ENCODE measurements at regions not wholly inside any gene's neighbourhood (a gene's known extent, or its start where the extent isn't known, plus 50 kb on each side); places are given as distances from the start of the nearest gene placed in this dataset.

- TF ChIP-seq, protein P1, sequence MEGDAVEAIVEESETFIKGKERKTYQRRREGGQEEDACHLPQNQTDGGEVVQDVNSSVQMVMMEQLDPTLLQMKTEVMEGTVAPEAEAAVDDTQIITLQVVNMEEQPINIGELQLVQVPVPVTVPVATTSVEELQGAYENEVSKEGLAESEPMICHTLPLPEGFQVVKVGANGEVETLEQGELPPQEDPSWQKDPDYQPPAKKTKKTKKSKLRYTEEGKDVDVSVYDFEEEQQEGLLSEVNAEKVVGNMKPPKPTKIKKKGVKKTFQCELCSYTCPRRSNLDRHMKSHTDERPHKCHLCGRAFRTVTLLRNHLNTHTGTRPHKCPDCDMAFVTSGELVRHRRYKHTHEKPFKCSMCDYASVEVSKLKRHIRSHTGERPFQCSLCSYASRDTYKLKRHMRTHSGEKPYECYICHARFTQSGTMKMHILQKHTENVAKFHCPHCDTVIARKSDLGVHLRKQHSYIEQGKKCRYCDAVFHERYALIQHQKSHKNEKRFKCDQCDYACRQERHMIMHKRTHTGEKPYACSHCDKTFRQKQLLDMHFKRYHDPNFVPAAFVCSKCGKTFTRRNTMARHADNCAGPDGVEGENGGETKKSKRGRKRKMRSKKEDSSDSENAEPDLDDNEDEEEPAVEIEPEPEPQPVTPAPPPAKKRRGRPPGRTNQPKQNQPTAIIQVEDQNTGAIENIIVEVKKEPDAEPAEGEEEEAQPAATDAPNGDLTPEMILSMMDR (IDR thresholded peaks at IDR 0.05; ENCODE audit: extremely low read depth, missing control alignments) = no peak
- no peak for DNase-seq (ENCODE audit: low spot score)
Measured at GRCh38 chr7:116083796-116084195, 53.2 kb upstream of the TFEC start.

DNA sequence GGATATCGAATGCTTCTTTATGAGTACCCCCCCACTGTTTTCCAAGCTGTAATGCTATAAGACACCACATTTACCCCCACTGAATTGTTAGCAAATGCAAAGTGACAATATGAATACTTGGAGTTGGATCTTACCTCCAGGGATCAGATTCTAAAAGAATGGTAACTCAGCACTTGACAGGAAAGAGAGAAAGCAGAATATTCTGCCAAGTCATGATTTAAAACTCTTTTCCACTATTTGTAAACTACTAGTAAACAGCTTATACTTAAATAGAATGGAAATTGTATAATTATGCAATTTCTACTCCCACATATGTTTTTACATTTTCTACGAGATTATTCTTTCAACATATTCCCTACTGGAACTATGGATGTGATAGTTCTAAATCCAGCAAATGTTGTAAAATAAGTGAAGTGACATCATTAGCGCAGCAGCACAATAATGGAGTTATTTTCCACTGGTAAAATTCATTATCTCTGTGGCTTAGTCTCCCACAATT is 56.0 kb upstream of the TFEC start:
- TF ChIP-seq, protein P1 (IDR thresholded peaks at IDR 0.05; ENCODE audit: extremely low read depth, missing control alignments) = no peak
- DNase-seq (ENCODE audit: low spot score) = no peak

DNA sequence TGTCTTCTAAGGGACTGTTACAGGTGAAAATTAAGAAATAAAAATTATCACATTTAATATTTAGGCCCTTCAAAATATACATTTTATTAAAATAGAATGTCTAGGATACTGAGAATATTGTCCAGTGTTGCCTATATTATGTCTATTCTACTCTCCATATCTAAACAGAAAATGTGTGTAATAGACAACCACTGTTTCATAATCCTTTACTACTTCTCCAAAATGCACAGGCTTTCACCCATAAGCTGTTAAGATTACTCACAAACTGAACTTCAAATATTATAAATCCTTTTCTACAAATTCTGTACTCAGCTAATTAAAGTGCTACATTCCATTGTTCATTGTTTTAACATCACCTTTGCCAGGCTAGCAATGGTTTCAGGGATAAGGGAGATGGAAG is 56.7 kb upstream of the TFEC start:
- DNase-seq (ENCODE audit: low spot score) = no peak

DNA sequence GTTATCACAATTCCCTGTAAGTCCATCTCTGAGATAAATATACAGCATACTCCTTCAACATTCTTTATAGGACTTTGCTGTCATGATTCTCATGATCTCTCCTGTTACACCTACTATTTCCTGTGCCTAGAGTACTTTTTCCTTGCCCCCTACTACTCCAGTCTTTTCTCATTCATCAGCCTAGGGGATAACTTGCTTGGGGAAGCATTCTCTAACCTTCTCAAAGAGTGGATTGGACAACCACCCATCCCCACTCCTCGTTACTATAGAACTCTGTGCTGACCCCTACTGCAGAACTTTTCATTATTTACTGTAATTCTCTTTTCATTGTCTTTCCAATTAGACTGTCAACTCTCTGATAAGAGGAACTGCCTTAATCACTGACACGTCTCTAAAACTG is 57.4 kb upstream of the TFEC start:
- DNase-seq (ENCODE audit: low spot score) = no peak

More for the DNA sequence above, 56.7 kb upstream of the TFEC start:
- TF ChIP-seq, protein P1 (IDR thresholded peaks at IDR 0.05; ENCODE audit: extremely low read depth, missing control alignments) = no peak

GRCh38 chr7:116089293-116089692 is 58.7 kb upstream of the TFEC start:
- DNase-seq (ENCODE audit: low spot score) = no peak

More for the DNA sequence above, 57.4 kb upstream of the TFEC start:
- TF ChIP-seq, protein P1 (IDR thresholded peaks at IDR 0.05; ENCODE audit: extremely low read depth, missing control alignments) = no peak

DNA sequence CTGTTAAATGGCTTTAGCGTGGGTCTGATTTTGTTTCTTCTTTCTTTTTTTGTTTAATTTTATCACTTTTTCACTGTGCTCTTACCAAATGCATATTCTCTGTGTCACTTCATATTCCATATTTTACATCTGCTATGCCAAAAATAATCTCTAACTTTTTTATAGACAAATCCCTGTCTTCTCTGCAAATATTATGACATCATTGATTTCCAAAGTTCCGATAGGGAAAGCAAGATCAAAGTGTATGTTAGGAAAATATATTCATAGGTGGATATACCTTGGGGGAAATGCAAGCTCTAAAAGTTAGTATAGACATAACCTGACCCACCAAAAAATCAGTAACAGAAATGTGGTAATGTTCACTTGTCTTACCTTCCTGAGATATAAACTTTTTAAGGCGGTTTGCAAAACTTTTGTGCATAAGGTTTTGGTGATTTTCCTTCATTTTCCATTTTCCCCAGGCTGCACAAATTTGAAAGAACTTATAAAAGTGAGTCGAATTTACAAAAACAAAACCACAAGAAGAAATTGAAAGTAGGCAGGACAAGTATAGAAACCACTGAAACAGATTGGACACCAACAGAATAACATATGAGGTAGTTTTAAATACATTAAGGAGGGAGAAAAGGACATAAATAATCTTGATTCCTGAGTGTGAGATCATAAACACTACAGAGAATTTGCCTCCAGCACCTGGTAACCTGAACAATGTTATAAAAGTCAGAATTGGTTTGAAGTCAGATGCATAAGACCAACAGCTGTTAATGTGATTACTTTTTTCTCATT is 63.1 kb upstream of the TFEC start:
- DNase-seq (ENCODE audit: low spot score) = no peak
- TF ChIP-seq, protein P1 (IDR thresholded peaks at IDR 0.05; ENCODE audit: extremely low read depth, missing control alignments) = no peak

More at GRCh38 chr7:116089293-116089692, 58.7 kb upstream of the TFEC start:
- TF ChIP-seq, protein P1 (IDR thresholded peaks at IDR 0.05; ENCODE audit: extremely low read depth, missing control alignments) = no peak

DNA sequence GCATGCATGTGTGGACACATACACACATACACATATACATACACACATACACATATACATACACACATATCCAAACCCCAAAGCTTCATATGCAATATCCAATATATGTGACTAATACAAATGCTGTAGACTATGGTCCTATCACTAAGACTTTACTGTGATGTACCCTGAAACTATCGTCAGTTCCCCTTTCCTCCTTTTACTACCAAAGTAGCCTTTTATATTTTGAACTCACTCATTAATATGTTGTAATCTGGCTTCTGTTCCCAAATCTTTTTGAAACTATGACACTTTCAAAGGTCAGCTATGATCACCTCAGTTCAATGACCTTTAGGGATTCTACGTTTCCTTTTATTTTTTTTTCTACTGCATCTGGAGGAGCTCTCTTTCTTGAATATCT is 64.8 kb upstream of the TFEC start:
- no peak for DNase-seq (ENCODE audit: low spot score)
- TF ChIP-seq, protein P1 (IDR thresholded peaks at IDR 0.05; ENCODE audit: extremely low read depth, missing control alignments) = no peak
